Stimulated activated CD4-positive, alpha-beta T cell treated with anti-CD3 and anti-CD28 coated beads, Interleukin-12 subunit alpha, Interleukin-12 subunit beta, amount 100 ng/mL, for 24 hours (primary cell): ENCODE measurements at regions not wholly inside any gene's neighbourhood (a gene's known extent, or its start where the extent isn't known, plus 50 kb on each side); places are given as distances from the start of the nearest gene placed in this dataset.

Experiments
- DNase-seq, 2 experiments: peaks; one replicate each; pipeline ENCODE4 v3.0.0-alpha.2; 2020; ENCODE audit warnings: low read depth in 2 of 2

DNA sequence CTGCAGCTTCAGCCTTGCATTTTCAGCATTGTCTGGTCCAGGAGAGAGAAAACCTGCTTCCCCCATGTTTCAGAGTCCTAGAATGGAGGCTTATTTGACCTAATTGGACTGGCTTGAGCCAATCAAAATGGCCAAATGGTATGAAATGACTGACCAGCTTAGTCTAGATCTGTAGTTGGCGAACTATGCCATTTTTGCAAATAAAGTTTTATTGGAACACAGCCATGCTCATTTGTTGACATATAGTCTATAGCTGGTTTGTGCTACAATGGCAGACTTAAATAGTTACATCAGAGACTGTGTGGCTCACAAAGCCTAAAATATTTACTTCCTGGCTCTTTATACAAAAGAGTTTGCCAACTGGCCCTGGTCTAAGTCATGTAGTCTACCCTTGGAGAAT, 180.8 kb downstream of the HS3ST3B1 start:
- DNase-seq = no peak

DNA sequence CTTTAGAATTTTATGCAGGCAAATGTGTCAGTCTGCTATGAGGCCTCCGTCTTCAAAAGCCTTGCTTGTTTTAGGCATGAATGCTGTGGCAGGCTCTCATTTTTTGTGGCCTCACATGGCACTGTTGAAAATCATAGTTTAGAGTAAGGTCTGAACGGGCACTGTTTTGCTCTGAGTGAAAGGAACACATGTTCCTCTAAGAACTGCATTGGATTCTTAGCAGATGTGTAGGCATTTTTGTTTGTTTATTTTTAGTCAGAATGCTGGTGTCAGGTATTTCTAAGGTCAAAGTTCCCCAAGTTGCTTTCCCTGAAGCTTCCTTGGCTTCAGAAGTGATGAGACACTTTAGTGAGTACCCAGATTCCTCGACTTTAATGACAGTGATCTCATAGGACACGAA, 173.7 kb downstream of the HS3ST3B1 start:
- DNase-seq = no peak

DNA sequence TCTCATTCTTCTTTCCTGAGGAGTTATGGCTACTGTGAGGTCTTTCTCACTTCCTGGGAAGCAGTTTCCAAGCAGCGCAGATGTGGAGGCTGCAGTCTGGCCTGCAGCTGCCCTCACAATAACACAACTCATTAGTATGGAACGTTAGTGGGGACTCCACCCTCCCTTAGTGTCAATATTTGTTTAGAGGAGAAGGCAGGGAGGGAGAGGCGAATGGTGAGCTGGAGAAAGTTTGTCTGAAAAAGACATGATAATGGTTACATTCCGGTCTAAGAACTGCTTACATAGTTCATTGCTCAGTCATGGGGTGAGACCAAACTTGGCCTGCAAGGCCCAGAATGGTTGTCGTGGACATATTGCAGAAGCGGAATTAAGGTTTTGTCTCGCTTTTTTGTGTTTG, 170.2 kb downstream of the HS3ST3B1 start:
- DNase-seq = no peak

DNA sequence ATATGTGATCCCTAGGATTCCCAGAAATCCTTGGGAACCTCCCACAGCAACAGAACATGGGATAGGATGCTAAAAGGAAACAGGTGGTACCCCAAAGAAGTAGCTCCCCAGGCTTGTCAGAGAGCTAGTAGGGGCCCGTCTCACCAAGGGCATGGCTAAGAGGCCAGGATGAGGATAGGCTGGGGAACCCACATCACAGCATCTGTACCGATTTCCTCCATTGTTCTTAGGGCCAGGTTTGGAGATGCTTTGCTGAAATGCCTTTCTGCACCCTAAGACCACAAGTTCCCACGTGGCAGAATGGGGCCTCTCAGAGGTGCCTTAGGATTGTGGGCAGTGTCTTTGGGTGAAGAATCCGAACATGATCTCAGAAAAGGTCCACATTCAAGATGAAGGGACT, 169.5 kb downstream of the HS3ST3B1 start:
- DNase-seq = no peak

DNA sequence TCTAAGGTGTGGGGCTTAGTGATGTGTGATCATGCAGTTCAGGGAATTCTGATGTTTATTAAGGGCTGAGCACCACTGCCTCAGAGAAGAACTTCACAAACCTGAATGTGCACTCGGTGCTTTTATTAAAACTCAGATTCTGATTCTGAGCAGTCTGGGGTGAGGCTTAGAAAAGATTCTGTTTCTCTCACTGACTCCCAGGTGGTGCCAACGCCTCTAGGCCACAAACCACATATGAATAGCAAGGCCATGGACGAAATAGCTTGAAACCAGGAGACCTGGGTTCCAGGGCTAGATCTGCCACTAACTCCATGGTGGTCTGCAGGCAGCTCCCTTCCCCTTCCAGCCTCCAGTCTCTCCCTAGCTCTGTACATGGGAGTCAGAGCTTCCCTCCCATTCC, 169.1 kb downstream of the HS3ST3B1 start:
- no peak for DNase-seq

DNA sequence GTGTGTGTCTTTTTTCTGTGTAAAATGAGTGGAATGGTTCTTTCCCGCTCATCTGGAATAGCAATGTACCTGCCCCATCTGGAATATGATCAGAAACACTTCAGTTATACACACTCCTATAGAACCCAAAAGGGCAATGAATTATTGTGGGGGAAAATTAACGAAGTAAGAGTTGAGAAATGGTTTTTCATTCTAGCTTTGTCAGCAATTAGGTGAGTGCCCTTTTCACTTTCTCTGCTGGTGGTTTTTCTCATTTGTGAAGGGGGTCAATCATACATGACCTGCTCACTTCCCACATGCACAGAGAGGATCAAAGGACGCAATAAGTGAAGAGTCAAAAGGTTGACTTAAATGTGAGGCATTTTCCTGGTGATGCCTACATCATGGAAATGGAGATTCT, 168.0 kb downstream of the HS3ST3B1 start:
- no peak for DNase-seq

DNA sequence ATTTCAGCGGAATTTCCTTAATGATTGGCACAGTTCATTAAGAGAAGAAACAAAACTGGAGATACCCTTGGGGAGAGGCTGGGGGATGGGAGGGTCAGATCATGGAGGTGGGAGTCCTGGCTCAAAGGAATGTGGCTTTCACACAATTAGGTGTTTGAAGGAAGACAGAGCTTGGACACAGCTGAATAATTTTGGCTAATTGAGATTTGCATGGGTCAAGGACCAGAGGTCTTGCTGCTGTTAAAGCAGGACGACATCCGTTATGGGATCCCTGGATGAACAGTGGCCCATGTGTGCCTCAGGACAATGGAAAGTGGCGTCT, 160.3 kb downstream of the HS3ST3B1 start:
- no peak for DNase-seq

DNA sequence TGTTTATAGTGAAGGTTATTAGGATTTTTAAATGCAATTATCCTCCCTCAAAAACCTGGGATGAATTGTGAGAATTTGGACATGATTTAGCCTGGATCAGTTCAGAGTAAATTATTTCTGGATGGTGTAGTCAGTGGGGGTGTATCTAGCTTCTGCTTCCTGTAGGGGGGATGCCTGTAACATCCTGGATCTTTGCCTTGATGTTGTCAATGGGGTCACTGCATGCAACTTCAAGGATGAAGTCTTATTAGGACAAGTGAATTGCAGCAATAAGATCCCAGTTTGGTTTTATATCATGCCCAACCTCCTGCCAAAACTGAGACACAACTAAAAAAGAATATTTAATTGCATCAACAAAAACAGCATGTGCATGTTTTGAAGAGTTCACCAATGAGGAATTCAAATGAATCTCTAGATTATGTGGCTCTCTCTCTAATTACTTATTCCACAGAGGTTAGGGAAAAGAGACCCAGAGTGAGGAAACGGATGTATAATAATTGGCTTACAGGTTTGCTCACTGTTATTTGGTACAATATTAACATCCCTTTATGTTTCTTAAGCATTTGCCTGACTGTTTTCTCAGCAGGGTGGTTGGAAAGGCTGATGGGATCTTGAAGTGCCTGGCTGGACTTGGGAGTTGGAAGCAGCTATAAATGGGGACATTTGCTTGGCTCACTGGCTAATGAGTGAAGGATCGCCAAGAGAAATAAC, 159.8 kb downstream of the HS3ST3B1 start:
- no peak for DNase-seq

DNA sequence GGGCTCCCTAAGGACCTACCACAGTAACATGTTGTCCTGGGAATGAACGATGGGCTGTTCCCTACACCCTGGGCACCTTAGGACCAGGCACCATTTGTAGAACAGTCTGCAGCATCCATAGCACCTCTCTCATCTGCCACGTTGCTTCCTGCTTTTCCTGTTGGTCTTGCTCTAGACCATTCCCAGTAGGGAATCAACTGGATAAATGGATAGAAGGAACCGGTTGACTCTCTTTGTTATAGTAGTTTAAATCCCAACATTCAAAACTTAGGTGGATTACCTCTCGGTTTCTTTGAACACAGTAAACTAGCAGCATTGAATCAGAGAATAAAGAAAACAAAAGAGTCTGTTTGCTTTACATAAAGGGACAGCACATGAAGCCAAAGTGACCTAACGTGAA, 159.1 kb downstream of the HS3ST3B1 start:
- DNase-seq = no peak

DNA sequence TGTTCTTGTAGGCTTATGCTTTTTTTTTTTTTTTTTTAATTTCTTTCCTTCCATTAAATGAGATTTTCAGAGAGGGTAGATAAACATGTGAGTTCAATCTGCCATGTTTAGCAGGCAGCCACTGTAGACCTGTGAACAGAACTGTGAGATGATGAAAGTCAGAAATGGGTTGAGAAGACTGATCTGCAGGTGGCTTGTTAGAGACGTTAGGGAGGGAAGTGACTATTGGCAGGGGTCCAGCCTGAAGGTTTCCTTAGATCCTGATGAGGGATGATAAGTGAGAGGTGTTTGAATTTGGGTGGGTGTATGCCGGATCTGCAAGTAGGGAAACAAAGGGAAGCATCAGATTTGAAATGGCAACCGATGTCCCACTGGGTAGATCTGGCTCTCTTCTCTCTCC, 157.8 kb downstream of the HS3ST3B1 start:
- DNase-seq = no peak

DNA sequence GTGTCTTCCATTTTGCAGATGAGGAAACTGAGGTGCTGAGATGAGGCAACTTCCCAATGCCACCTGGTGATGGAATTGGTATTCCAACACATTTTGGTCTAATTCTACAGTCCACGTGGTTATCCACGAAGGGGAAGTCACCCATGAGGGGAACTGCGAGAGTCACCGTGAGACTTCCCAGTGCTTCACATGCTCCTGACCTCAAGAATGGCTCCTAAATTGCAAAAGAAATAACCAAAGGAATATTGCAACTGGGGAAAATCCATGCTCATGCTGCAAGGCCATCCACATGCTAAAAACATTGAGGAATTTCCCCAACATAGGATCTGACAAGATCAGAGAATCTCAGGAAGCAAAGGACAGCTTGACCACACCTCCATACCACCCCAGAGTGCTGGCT, 153.9 kb downstream of the HS3ST3B1 start:
- no peak for DNase-seq

DNA sequence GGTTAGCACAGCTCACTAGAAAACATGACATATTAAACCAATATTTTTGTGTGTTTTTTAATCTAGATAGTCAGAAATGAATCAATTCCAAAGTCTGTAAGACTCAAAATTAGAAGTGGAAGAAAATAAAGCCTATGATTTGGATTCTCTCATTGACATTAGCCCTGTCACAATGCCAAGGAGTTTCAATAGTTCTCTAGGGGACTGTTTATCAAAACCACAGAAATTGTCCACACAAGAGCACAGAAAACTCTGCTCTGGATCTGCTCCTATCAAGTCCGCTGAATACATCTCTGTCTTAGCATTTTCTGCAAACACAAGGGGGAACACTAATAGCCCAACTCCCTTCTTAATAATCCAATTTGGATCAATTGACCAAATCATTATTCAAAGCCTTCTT, 152.0 kb downstream of the HS3ST3B1 start:
- DNase-seq = no peak

DNA sequence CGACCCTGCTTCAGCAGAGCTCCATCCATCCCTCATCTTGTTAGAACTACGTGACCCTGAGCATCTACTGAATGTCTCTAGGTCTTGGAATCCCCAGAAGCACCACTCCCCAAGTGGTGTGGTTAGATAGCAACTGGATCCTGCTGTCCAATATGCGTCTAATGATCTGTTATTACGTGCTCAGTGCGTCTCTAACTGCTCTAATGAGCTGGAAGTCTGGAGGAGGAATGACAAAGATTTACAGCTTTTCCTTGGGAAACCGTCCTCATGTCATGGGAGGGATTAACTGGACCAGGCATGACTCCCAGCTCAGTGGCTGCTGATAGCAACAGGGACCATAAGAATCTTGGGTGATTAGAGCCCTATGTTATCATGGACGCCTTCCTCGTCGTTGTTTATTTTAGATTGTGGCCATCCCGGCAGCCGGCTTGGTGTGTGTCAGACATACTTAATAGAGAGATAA, 150.9 kb downstream of the HS3ST3B1 start:
- DNase-seq = no peak

DNA sequence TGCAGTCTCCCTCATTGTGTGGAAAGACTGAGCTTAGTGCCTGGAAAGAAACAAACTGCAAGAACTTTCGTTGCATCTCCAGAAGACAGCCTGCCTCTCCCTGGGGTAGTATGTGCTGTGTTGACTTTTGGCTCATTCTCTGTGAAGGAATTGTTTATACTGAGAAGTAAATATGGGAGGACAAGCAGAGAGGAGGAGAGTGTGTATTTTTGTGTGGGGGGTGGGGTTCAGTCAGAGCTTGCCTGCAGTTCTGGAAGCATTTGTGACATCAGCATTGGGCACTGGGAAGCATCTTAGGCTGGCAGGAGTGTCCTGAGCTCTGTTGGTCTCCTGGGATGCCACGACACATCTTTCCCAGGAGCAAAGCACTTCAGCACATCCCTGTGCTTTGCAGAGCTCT, 147.9 kb downstream of the HS3ST3B1 start:
- DNase-seq = no peak

DNA sequence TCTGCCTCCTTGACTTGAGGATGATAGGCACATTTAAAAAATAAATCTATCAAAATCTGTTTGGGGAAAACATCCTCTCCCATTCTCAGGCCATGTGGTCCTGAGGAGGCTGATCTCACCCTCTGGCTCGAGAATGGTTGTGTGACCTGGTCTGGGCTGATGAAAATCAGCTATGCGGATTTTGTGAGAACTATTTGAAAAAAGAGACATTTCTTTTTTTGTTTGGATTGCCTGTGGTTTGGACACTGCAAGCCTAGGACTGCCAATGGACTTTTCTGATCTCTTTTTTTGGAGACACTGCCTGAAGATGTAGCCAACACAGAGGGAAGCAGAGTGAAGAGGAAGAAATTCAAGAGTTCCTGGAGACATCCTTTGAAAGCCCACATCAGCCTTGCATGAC, 145.9 kb downstream of the HS3ST3B1 start:
- no peak for DNase-seq

DNA sequence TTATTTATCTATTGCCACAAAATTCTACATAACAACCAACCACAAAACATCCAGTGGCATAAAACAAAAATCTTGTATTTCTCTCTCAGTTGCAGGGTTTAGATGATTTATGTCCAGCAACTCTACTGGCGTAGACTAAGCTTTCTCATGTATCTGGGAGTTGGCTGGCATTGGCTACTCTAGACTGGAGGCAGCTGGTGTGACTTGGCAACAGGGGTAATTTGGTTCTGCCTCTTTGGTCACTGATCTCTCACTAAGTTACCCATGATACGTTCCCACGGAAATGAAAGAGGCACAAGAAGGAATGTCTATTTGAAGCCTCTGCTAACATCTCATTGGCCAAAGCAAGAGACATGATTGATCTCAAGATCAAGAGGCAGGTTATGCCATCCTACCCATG, 144.0 kb downstream of the HS3ST3B1 start:
- DNase-seq = no peak

DNA sequence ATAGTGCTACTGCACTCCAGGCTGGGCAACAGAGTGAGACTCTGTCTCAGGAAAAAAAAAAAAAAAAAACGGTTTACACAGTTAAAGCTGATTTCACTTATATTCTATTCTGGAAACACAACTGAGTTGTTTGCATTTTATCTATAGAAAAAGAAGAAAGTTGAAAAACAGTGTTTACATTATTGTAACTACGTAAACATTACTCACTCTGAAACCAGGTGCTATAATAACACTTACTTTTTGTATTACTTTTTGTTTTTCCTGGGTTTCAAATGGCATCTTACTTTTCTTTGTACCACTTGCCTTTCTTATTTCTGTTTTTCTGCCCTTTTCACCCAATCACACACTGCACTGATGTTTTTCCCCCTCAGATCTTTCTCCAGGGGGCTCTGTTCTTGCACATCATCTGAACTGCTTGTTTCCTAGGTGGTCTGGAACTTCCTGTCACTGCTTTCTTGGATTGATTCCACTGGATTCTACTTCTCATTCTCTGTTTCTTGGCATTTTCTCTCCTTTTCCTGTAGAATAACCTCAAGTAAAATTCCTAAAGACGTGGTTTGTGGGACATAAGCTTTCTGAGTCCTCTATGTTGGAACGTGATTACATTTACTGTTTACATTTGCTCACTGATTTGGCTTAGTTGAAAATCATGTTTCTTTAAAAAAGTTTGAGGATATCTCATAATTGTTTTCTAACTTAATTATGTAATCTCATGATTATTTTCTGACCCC, 142.1 kb downstream of the HS3ST3B1 start:
- DNase-seq = no peak

DNA sequence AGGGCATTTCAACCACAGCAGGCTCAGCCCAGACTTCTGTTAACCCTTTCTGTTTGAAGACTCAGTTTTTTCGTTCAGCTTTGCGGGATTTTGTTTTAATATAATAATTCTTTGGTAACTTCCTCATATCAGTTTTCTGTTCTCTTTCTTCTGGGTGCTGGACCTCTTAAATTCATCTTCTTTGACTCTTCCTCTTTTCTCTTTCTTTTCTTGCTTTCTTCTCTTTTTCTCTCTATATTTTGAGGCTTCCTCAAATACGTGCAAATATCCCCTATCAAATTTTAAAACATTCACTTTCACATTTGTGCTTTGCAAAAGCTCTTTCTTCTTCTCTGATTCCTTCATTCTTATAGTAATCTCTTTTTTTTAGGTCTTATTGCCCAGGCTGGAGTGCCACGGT, 136.3 kb downstream of the HS3ST3B1 start:
- DNase-seq = no peak

DNA sequence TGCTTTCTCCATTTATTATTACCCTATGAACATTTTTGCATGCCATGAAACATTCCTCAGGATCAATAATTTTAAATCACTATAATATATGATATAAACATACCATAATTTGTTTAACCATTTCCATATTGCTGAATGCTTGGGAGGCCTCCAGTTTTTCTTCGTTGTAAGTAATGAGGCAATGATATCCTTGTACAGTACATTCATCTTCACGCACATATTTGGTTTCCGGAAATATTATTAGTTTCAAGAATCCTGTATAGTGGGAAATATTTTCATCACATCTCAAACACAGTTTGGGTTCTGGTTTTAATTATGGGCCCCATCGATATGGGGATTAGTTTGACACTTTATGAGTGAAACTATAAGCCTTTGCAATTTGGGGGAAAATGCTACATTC, 135.4 kb downstream of the HS3ST3B1 start:
- no peak for DNase-seq

DNA sequence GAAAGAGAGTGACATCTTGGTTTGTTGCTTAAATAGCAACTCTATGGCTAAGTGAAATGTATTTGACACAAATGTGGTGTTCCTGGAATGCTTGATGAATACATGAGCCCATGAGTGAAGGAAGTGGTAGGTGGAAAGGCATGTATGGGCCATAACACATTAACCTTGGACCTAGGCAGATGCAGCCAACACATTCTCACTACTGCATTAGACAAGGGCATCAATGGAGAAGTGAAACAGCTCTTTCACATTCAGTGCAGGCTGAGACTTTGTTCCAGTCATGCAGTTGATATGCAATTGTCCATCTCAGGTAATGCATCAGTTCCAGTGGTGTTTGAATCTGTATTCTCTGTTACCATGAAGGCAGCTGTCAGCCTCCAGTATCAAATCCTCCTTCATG, 133.6 kb downstream of the HS3ST3B1 start:
- no peak for DNase-seq

DNA sequence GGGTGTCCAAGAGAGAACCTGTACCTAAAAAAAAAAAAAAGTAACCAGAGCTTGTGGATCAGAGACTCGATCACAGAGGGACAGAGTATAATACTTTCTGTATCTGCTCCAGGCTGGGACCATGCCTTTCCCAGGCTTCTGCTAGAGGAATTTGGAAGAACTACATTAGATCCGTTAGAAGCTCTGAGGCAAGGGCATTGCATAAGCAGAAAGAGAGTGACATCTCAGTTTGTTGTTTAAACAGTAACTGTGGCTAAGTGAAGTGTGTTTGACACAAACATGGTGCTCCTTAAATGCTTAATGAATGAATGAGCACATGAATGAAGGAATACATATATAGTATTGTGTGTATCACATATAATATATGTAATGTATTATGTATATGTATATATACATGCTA, 131.2 kb downstream of the HS3ST3B1 start:
- no peak for DNase-seq

DNA sequence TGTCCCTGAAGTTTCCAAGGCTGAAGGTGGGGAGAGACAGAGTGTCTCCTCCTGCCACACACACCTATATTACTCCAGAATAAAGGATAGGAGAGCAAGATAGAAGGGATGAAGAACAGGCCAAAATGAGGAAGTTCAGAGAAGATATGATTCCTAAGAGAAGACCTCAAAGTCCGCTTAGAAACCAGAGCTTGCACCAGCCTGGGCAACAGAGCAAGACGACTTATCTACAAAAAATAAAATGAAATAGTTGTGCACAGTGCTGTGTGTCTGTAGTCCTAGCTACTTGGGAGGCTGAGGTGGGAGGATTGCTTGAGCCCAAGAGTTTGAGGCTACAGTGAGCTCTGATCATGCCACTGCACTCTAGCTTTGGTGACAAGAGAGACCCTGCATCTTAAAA, 128.2 kb downstream of the HS3ST3B1 start:
- DNase-seq = no peak

DNA sequence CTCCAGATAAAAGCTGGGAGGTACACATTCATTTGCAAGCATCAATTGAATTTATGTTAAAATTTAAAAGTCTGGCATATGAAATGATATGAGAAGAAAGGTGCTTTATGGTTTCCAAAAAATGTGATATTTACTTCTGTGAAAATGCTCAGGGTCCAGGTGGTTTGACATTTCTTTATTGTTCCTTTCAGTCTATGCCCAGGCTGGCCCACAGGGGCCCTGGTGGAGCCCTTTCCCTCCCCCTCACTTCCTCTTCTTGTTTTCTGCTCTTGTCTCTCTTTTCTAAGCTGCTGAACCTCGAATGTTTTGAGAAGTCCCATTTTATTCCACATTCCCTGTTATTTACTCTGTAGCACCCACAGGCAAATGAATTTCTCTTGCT, 127.8 kb downstream of the HS3ST3B1 start:
- DNase-seq = no peak
